ENCODE measurements at regions not wholly inside any gene's neighbourhood (a gene's known extent, or its start where the extent isn't known, plus 50 kb on each side); places are given as distances from the start of the nearest gene placed in this dataset.

DNA sequence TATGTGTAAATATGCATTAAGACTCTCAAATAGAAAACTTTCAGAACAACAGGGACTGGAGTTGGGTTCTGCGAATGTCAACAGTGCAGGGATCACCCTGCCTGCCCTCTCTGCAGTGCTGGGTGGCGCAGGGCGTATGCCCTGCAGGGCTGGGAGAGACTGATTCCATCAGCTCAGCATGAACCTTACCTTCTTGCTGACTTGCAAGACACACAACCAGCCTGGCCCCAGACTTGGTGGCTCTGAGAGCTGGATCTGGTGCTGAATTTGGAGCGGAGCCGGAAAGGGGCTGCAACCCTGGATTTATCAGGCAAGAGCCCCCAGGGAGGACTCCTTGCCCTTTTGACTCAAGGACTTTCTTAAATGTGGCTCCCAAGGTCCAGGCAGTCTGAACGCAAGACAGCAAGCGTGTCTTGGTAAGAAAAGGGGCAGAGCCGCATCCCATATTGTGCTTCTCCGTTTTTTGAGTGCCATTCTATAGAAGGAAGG lies 376.0 kb upstream of the IRX2 start:
- CTCF ChIA-PET = no interaction called here
- Histone ChIP-seq H3K9me2 (ENCODE audit: insufficient read depth) (no peaks in the 10 kb centered on the region), H2AFZ (ENCODE audit: low read depth, low read length, poor library complexity, severe bottlenecking) (no peak overlapping the region), H3K9ac (ENCODE audit: low read length) (no peak overlapping the region), H3K36me3 (ENCODE audit: control insufficient read depth in 1 of 2, insufficient read depth in 2 of 2, low read length in 2 of 2) (no peaks in the 10 kb centered on the region), H3K9me3 (ENCODE audit: control insufficient read depth in 1 of 2, insufficient read depth in 1 of 2, low read depth in 1 of 2, low read length in 2 of 2) (peaks cover 5 to 30% of the 10 kb centered on the region in 2 experiments; a peak in 2 of 4 replicates), H4K20me1 (ENCODE audit: insufficient read depth) (no peaks in the 10 kb centered on the region), H3K79me2 (ENCODE audit: insufficient read depth, low read length) (no peaks in the 10 kb centered on the region), H3K27ac (ENCODE audit: low read depth, low read length) (no peak overlapping the region), H3K27me3 (ENCODE audit: insufficient read depth, low read length) (no peaks in the 10 kb centered on the region), H3K4me3 (replicated peaks in 1 of 2; ENCODE audit: low read depth in 1 of 2, low read length in 2 of 2) (no peak overlapping the region), H3K4me2 (ENCODE audit: low read length) (no peak overlapping the region), H3K4me1 (ENCODE audit: control insufficient read depth in 1 of 2, insufficient read depth in 2 of 2, low read length in 2 of 2) (no peaks in the 10 kb centered on the region)
- RAD21 ChIA-PET (ENCODE audit: low non-redundant PET in 1 of 2, low total read pairs in 2 of 2, uncharacterized antibody in 2 of 2, unreplicated experiment in 2 of 2) = no interaction called here
- intact Hi-C loops (cut with micrococcal nuclease) = no loop called here
- POLR2A ChIA-PET = no interaction called here
- no peak for ATAC-seq
- BruUV-seq (replicated peaks) = no TSS peak
- TF ChIP-seq CEBPB (IDR thresholded peaks at IDR 0.05; ENCODE audit: low read depth) = no peak
- TF ChIP-seq, protein P1, sequence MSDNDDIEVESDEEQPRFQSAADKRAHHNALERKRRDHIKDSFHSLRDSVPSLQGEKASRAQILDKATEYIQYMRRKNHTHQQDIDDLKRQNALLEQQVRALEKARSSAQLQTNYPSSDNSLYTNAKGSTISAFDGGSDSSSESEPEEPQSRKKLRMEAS (IDR thresholded peaks at IDR 0.05) = no peak
- no peak for DNase-seq (ENCODE audit: low read depth, low spot score)

GRCh38 chr5:3126639-3127038 lies 375.2 kb upstream of the IRX2 start:
- POLR2A ChIA-PET = no interaction called here
- CTCF ChIA-PET = no interaction called here
- DNase-seq (ENCODE audit: low read depth, low spot score) (no peak), ATAC-seq (no peak)
- H3K27me3 ChIP-seq (ENCODE audit: insufficient read depth, low read length) = no peaks in the 10 kb centered on the region
- no peaks in the 10 kb centered on the region for H3K79me2 ChIP-seq (ENCODE audit: insufficient read depth, low read length)
- no peak overlapping the region for H3K4me2 ChIP-seq (ENCODE audit: low read length)
- no peaks in the 10 kb centered on the region for H3K36me3 ChIP-seq (ENCODE audit: control insufficient read depth in 1 of 2, insufficient read depth in 2 of 2, low read length in 2 of 2)
- no peak overlapping the region for H2AFZ ChIP-seq (ENCODE audit: low read depth, low read length, poor library complexity, severe bottlenecking)
- no peak overlapping the region for H3K4me3 ChIP-seq (replicated peaks in 1 of 2; ENCODE audit: low read depth in 1 of 2, low read length in 2 of 2)
- H3K9ac ChIP-seq (ENCODE audit: low read length) = no peak overlapping the region
- no peaks in the 10 kb centered on the region for H4K20me1 ChIP-seq (ENCODE audit: insufficient read depth)
- BruUV-seq (replicated peaks) = no TSS peak
- RAD21 ChIA-PET (ENCODE audit: low non-redundant PET in 1 of 2, low total read pairs in 2 of 2, uncharacterized antibody in 2 of 2, unreplicated experiment in 2 of 2) = no interaction called here
- H3K4me1 ChIP-seq (ENCODE audit: control insufficient read depth in 1 of 2, insufficient read depth in 2 of 2, low read length in 2 of 2) = no peaks in the 10 kb centered on the region
- intact Hi-C loops (cut with micrococcal nuclease) = no loop called here
- H3K9me3 ChIP-seq (ENCODE audit: control insufficient read depth in 1 of 2, insufficient read depth in 1 of 2, low read depth in 1 of 2, low read length in 2 of 2) = peaks cover 9 to 25% of the 10 kb centered on the region in 2 experiments; a peak in 2 of 4 replicates
- no peaks in the 10 kb centered on the region for H3K9me2 ChIP-seq (ENCODE audit: insufficient read depth)
- no peak overlapping the region for H3K27ac ChIP-seq (ENCODE audit: low read depth, low read length)
- TF ChIP-seq ZNF274 (IDR thresholded peaks at IDR 0.05; ENCODE audit: low read depth, low read length) (no peak), SRF (IDR thresholded peaks at IDR 0.05; ENCODE audit: low read depth) (no peak), FOSL1 (IDR thresholded peaks at IDR 0.05; ENCODE audit: low read depth) (no peak), SP1 (IDR thresholded peaks at IDR 0.05; ENCODE audit: low read depth) (no peak), RAD21 (IDR thresholded peaks at IDR 0.05; ENCODE audit: low read depth) (no peak), ZBTB33 (IDR thresholded peaks at IDR 0.05; ENCODE audit: extremely low read depth, insufficient replicate concordance, low read length) (no peak), CBX3 (IDR thresholded peaks at IDR 0.05; ENCODE audit: low read depth) (no peak), EZH2phosphoT487 (IDR thresholded peaks at IDR 0.05; ENCODE audit: borderline replicate concordance) (no peak), POLR2AphosphoS5 (IDR thresholded peaks at IDR 0.05; ENCODE audit: low read depth, low read length) (no peak)
- TF ChIP-seq, protein P2, sequence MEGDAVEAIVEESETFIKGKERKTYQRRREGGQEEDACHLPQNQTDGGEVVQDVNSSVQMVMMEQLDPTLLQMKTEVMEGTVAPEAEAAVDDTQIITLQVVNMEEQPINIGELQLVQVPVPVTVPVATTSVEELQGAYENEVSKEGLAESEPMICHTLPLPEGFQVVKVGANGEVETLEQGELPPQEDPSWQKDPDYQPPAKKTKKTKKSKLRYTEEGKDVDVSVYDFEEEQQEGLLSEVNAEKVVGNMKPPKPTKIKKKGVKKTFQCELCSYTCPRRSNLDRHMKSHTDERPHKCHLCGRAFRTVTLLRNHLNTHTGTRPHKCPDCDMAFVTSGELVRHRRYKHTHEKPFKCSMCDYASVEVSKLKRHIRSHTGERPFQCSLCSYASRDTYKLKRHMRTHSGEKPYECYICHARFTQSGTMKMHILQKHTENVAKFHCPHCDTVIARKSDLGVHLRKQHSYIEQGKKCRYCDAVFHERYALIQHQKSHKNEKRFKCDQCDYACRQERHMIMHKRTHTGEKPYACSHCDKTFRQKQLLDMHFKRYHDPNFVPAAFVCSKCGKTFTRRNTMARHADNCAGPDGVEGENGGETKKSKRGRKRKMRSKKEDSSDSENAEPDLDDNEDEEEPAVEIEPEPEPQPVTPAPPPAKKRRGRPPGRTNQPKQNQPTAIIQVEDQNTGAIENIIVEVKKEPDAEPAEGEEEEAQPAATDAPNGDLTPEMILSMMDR (IDR thresholded peaks at IDR 0.05 in 2 of 3, conservative IDR thresholded peaks at IDR 0.05 in 1 of 3; ENCODE audit: borderline replicate concordance in 1 of 3, insufficient read depth in 1 of 3, low read depth in 2 of 3, low read length in 2 of 3) = no peak
- TF ChIP-seq, protein P3, sequence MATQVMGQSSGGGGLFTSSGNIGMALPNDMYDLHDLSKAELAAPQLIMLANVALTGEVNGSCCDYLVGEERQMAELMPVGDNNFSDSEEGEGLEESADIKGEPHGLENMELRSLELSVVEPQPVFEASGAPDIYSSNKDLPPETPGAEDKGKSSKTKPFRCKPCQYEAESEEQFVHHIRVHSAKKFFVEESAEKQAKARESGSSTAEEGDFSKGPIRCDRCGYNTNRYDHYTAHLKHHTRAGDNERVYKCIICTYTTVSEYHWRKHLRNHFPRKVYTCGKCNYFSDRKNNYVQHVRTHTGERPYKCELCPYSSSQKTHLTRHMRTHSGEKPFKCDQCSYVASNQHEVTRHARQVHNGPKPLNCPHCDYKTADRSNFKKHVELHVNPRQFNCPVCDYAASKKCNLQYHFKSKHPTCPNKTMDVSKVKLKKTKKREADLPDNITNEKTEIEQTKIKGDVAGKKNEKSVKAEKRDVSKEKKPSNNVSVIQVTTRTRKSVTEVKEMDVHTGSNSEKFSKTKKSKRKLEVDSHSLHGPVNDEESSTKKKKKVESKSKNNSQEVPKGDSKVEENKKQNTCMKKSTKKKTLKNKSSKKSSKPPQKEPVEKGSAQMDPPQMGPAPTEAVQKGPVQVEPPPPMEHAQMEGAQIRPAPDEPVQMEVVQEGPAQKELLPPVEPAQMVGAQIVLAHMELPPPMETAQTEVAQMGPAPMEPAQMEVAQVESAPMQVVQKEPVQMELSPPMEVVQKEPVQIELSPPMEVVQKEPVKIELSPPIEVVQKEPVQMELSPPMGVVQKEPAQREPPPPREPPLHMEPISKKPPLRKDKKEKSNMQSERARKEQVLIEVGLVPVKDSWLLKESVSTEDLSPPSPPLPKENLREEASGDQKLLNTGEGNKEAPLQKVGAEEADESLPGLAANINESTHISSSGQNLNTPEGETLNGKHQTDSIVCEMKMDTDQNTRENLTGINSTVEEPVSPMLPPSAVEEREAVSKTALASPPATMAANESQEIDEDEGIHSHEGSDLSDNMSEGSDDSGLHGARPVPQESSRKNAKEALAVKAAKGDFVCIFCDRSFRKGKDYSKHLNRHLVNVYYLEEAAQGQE (IDR thresholded peaks at IDR 0.05; ENCODE audit: low read depth) = no peak
